Epidermal melanocyte (primary cell): ENCODE measurements at regions not wholly inside any gene's neighbourhood (a gene's known extent, or its start where the extent isn't known, plus 50 kb on each side); places are given as distances from the start of the nearest gene placed in this dataset.
"Not testable (repeated sequence)": the region's sequence is repeated elsewhere in the genome, so short reads cannot be mapped to it uniquely, and the experiment has no call there.

Source experiments
- DNase-seq: peaks from one replicate; pipeline ENCODE4 v3.0.0; 2011; ENCODE audit warnings: low spot score; ENCODE audit not compliant: insufficient read length

GRCh38 chr5:158606233-158606632 lies 493.5 kb downstream of the EBF1 start:
- DNase-seq, result no peak

GRCh38 chr5:158602981-158603380 lies 496.7 kb downstream of the EBF1 start:
- no peak for DNase-seq

- DNase-seq, result no peak
Measured at GRCh38 chr5:158601118-158601517, 498.6 kb downstream of the EBF1 start.

GRCh38 chr5:158600679-158601078 lies 499.0 kb downstream of the EBF1 start:
- no peak for DNase-seq

- DNase-seq, result no peak
Measured at GRCh38 chr5:158599157-158599556, 500.6 kb downstream of the EBF1 start.

- no peak for DNase-seq
Measured at GRCh38 chr5:158594595-158595242, 505.0 kb downstream of the EBF1 start.

- no peak for DNase-seq
Measured at GRCh38 chr5:158593925-158594324, 505.8 kb downstream of the EBF1 start.

GRCh38 chr5:158591301-158591863 lies 508.3 kb downstream of the EBF1 start:
- DNase-seq, result no peak

GRCh38 chr5:158590746-158591300 lies 508.9 kb downstream of the EBF1 start:
- DNase-seq, result no peak

- no peak for DNase-seq
Measured at GRCh38 chr5:158589939-158590338, 509.8 kb downstream of the EBF1 start.

GRCh38 chr5:158588617-158589016 lies 511.1 kb downstream of the EBF1 start:
- no peak for DNase-seq

- DNase-seq, result no peak
Measured at GRCh38 chr5:158586054-158586453, 513.7 kb downstream of the EBF1 start.

- not testable (repeated sequence) for DNase-seq
Measured at GRCh38 chr5:158582669-158583068, 517.0 kb downstream of the EBF1 start.

GRCh38 chr5:158573829-158574228 lies 525.9 kb downstream of the EBF1 start:
- DNase-seq, result no peak

- no peak for DNase-seq
Measured at GRCh38 chr5:158570502-158570901, 529.2 kb downstream of the EBF1 start.

GRCh38 chr5:158569534-158569933 lies 530.2 kb downstream of the EBF1 start:
- no peak for DNase-seq

GRCh38 chr5:158565017-158565789 lies 534.5 kb downstream of the EBF1 start:
- no peak for DNase-seq

GRCh38 chr5:158563760-158564390 lies 535.8 kb downstream of the EBF1 start:
- no peak for DNase-seq

GRCh38 chr5:158561562-158562190 lies 538.0 kb downstream of the EBF1 start:
- no peak for DNase-seq

- no peak for DNase-seq
Measured at GRCh38 chr5:158560170-158560569, 539.5 kb downstream of the EBF1 start.

GRCh38 chr5:158559643-158560042 lies 540.1 kb downstream of the EBF1 start:
- no peak for DNase-seq
